ENCODE measurements at regions not wholly inside any gene's neighbourhood (a gene's known extent, or its start where the extent isn't known, plus 50 kb on each side); places are given as distances from the start of the nearest gene placed in this dataset.
"Not testable (repeated sequence)": the region's sequence is repeated elsewhere in the genome, so short reads cannot be mapped to it uniquely, and the experiment has no call there.

DNA sequence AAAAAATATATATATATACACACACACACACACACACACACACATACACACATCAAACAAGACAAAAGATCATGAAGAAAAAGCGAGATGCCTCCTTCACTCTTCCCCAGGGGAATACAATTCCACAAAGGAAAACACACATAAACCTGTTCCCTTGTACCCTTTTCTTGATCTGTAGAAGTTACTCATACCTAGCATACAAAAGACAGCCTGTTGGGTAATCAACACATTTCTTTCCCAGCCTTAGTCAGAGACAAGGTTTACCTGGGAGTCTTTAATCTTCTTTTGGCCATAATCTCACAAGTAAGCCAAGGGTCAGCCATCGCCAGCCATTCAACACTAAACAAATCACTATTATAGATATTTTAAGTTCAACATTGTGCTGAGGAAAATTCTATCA, 407.0 kb downstream of the SUCLG1 start:
- DNase-seq (ENCODE audit: low read depth): no peak

DNA sequence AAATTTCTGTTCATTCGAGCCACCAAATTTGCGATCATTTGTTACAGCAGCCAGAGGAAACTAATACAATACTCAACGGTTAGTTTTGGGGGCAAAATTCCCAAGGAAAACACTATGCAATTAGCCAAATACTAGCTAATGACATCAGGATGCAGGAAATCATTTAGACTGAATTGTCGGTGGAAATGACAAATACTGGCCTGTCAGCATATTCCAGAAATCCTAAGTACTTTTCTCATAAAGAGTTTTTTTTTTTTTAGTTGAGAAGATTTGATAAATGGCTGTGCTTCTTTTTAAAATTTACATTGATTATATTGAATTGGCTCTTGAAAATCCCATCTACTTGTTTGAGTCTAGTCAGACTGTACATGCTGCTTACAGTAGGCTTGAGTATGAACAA, 410.1 kb downstream of the SUCLG1 start:
- no peak for DNase-seq (ENCODE audit: low read depth)

DNA sequence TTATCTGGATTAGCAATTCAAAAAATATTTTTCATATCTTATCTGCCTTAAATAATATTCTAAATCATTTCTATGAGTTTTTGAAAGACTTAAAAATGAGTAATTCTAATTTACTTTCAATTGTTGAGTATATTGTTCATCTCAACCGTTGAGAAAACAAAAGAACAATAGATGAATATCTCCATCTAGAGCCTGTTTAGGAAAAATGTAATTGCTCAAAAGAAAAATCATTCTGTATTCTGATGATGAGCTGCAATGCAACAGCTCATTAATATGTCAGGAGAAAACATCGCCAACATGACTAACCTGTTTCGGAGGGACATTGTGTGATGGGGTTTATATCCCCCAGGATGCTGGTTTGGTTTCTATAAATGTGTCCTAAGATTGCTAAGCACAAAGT, 417.6 kb downstream of the SUCLG1 start:
- DNase-seq (ENCODE audit: low read depth): no peak

DNA sequence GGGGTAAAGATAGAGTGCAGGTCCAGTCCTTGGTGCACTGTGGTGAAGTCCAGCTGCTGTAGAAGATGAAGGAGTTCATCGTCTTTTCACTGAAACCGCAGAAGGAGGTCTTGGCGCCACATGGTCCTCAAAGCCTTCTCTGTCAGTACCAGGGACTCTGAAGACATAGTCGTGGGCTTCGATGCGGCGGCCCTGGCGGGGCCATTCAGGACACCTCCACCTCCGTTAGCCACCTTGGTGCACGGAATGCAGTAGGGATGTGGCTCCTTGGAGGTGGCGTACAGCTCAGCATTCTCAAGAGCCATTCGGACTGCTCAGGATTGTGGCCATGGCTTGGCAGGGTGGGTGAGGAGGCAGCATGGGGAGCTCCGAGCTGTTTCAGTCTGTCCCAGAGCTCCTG, 418.8 kb downstream of the SUCLG1 start:
- no peak for DNase-seq (ENCODE audit: low read depth)

DNA sequence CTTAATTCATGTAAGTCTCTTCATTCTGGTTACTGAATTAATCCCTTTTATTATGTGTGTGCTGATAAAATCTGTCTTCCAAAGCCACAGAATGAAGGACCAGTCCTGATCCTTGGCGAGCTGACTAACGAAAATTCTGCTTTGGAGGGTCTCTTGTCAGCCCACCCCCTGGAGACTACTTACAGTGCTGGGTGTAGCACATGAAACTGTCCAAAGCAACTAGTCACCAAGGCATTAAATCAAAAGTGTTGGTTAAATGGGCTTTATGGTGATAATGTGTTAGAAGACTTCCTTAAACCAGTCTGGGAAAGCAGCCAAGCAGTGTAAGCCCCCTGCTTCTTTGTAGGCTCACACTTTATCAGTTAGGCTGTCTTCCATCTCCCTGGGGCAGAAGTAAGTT, 420.2 kb downstream of the SUCLG1 start:
- no peak for DNase-seq (ENCODE audit: low read depth)

DNA sequence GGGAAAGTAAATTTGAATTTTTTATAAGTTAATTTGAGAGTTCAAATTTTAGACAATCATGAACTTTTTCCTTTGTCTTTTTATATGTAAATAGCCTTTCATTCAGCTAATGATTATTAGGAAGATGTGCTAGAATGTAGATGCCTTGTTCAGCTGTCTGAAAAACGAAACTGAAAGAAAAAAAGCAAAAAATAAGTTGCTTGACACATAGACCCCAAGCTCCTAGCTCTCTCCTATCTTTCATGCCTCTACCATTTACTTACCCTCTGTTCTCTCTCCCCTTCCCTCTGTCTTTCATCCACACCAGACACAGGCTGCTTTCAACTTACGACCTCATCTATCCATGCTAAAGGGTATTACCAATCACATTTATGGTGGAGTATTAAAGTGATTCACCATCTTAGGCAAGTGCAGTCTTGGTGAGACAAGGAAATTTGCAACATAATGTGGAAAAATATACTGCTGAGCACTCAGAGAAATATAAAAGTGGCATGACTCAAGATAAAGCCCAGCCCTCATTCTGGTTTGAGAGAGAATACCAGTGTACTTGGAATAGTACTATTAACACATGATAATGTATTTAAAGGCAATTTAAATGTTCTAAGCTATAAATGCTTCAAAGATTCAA, 425.6 kb downstream of the SUCLG1 start:
- no peak for DNase-seq (ENCODE audit: low read depth)

DNA sequence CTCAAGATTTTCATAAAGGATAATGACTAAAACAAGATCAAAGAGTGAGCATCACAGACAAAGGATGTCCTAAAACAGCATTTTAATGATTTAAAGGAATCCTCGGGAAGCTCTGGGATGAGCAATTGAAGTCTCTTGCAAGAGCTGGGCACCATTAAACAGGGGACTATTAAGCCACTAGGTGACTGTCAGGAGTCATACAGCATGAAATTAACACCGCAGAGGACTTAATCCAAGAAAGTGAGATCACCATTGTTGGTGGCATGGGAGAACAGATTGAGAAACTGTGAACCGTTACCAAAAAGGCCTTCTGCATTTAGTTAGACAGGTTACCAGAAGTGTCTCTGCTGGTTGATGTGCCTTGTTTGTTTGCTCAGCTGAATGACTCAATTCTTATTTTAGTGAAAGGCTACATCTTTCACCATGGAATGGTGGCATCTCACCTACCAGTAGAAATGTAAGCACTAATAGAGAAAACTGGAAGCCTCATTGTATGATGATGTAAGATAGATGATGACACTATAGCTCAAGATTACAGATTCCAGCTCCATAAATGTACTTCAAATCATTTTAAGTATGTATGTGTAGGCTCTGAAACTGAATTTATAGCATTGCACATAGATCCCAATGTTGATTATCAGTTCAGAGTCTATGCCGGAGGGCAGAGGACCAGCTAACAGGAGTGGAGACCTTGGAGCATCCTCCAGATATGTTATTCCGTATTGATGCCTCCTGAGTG, 427.6 kb downstream of the SUCLG1 start:
- DNase-seq (ENCODE audit: low read depth): no peak

DNA sequence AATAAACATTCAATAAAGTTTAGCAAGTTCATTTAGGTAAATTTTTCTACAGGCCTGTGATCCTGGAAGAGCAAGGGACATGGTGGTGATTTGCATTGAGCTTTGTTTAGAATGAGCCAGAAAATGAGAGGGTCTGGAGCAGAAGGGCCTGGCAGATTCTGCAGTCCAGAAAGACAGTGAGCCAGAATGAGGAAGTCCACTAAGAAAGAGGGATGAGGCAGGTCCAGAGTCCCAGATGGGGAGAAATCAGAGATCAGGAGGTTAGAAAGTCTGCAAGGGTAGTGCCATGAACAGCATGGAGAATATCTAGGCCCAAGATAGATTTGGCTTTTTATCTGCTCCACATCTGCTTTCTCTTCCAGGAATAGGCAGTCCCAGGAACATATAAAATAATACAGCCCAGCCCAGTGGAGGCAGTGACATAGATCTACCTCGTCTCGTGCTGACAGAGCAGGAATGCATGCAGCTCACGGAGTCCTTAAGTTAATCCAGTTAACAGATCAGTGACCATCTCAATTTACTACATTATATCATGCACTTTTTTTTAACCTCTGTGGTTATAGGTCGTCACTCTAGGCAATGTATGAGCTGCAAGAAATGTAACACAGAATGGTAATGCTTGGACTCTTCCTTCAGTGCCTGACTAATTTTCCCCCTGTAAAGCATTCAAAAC, 429.0 kb downstream of the SUCLG1 start:
- DNase-seq (ENCODE audit: low read depth): no peak

DNA sequence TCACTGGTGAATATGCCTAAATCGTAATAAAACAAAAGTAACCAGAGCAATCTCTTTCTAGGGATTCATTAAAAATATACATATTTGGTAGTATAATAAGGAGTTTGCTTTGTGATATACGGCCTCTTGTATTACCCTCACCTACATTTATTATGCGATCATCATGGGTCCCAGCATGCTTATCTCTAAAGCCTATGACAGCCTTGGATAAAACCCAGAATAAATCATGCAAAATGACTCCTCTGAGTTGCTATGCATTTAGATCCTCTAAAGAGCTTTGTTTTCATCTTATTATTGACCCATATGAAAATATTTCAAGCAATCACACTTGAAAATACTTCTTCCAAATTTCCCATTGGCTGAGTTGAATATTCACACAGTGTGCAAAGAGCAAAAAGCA, 432.3 kb downstream of the SUCLG1 start:
- no peak for DNase-seq (ENCODE audit: low read depth)

DNA sequence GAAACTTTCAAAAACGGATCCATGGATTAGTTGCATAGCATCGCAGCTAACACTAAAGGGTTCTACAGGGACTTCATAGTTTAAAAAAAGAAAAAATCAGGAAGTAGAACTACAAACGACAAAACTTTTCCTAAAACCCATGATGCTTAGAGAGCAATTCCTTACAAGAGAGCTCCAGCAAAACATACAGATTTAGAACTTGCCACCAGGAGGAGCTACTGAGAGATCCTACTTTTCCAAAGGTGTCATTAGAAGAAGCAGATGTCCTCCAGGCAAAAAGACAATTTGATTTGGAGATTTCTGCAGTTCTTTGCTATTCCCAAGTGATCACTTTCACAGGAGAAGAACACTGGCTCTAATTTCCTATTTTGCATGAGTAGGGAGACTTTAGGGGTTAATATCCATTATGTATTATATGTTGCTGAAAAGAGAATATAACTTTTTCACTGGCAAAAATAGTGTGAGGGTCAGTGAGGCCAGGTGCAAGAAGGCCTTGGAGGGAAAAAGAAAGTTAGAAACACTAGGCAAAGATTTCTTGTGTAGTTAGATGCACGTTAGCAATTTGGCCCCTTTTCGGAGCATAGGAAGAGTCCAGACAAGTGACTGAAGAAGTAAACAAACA, 436.2 kb downstream of the SUCLG1 start:
- DNase-seq (ENCODE audit: low read depth): no peak

DNA sequence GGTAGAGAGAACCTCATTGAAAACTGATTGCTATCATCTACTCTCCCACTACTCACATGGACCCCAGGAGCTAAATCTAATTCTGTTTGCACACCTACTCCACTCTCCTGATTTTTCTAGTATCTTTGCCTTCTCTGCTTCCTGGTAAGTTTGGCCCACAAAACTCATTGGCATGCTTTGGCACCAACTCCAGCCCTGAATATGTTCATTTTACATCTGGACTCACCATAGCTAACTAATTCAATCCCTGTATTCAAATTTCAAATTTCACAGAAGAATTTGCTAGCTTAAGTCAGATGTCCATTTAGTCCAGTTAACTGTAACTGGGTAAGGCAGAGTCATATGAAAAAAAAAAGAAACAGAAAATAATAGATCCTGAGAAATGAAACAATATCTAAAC, 442.1 kb downstream of the SUCLG1 start:
- DNase-seq (ENCODE audit: low read depth): no peak

DNA sequence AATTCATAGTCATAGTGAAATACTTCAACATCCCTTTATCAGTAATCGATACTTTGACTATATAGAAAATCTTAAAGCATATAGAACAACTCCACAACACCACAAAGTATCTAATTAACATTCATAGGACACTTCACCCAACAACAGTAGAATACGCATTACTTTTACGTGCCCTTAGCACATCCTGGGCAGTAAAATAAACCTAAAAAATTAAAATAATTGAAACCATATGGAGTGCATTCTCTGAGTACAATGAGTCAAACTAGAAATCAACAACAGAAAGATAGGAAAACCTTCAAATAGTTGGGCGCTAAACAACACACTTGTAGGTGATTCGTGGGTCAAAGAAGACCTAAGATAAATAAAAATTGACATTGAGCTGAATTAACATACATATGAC, 442.9 kb downstream of the SUCLG1 start:
- no peak for DNase-seq (ENCODE audit: low read depth)

DNA sequence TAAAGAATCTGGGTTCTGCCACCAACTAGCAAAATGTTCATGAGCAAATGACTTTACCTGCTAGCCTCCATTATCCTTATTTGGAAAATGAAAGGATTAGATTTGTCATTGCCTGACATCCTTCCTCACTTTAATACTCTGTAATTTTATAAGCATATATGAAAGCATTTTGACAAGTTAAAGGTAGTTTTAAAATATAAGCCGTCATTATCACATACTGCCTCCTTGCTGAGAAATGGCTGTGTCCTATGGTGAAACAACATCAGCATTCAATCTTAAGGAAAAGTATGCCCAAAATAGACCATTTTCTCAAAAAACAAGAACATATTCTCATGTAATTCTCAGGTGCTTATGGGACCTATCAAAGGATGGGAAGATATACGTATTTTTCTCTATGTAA, 461.2 kb downstream of the SUCLG1 start:
- DNase-seq (ENCODE audit: low read depth): no peak

DNA sequence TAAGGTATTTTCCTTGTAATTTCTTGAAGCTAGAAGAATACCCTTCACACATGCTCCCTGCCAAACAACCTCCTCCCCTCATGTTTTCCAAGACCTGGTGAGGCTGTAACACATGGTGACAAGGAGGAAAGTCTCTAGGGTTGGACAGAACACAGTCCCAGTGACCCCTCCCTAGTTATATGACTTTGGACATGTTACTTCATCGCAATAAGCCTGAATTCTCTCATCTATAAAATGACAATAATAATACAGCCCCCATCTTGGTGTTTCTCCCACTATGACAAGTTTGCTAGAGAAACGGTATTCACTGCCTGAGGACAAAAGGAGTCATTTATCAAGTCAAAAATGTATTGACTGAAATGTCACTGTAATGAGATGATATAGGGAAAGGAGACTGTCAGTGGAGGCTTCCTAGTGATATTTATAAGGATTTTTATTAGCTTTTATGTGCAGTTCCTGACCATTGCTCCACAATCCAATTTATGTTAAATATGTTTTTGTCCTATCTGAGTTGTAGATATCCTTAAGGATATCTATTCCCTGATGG, 464.4 kb downstream of the SUCLG1 start:
- DNase-seq (ENCODE audit: low read depth): no peak

DNA sequence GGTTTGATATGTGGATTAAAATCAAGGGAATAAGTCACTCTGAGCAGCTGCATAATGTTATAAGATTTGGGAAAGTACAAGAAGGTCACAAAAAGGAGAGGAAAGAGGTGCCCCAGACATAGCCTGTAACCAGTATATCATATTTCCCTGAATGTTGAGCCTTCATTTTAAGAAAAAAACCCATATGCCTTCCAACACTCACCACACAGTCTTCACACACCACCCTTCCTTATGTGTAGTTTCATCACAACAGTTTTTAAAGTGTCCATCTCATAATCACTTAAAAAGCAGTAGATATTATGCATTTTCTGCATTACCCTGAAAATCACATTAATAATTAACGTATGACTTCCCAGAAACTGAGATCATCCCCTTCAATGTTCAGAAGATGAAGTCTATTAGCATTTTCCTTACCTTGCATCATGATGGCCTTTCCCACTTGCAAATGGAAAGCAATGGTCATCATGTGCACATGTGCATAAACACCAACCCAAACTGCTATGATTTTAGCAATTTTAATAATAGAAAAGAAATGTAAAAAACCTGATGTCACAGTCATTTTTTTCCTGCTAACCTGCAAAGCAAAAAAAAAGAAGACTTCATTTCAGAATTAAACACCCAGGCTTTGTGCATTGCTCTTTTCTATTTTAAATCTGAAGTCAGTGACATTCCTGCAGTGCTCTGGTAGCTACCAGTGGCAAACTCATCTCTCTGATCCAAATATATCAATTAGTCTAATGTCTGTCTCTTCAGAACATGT, 465.0 kb downstream of the SUCLG1 start:
- DNase-seq (ENCODE audit: low read depth): no peak

DNA sequence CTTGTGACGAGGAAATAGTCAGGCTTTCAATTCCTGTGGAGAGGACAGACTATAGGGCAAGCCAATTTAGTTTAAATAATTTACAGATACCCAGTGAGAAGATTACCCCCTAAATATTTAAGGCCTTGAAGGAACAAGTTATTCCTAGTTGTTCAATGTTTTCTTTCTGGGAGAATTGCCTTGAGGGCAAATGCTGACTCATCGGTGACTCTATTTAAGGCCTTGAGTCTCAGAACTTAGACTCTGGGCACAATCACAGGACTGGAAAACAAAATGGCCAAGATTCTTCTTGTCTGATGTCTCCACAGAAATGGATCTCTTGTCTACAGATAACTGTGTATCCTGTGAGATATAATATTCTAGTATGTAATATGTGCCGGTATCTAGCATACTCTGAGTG, 467.1 kb downstream of the SUCLG1 start:
- no peak for DNase-seq (ENCODE audit: low read depth)

DNA sequence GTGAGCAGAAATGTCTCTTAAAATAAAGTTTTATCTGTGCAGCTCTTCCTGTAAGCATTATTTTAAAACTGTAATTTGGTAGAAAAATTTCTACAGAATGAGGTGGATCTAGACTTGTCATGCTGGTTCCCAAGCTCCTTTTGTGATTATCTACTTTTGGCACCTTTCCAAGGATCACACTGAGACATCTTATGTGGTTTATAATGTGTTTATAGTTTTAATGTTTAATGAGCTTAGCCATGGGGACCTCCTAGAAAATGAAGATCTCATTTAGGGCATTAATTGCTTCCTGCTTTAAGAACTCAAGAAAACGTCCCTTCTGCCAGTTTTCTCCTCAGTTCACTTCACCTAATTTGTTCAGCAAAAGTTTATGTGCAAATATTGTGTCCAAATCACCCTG, 468.4 kb downstream of the SUCLG1 start:
- no peak for DNase-seq (ENCODE audit: low read depth)

DNA sequence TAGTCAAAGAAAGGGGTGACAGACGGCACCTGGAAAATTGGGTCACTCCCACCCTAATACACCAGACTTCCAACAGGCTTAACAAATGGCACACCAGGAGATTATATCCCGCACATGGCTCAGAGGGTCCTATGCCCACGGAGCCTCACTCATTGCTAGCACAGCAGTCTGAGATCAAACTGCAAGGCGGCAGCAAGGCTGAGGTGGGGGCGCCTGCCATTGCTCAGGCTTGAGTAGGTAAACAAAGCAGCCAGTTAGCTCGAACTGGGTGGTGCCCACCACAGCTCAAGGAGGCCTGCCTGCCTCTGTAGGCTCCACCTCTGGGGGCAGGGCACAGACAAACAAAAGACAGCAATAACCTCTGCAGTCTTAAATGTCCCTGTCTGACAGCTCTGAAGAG, 482.5 kb downstream of the SUCLG1 start:
- DNase-seq (ENCODE audit: low read depth): not testable (repeated sequence)

DNA sequence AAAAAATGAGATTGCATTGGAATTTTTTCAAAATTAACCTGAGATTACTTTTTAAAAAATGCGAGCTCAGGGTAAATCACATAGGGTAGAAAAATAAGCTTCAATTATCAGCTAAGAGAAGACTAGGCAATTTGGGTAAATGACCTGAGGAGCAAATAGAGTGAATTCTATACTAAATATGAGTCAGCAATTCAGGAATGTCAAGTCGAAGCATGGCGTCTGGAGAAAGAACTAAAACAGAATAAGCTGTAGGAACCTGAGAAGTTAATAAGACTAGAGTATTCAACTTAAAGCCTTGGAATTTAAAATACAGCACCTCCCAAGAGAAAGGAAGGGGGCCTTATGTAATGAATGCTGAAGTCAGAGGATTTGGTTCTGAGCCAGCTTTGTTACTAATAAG, 487.0 kb downstream of the SUCLG1 start:
- DNase-seq (ENCODE audit: low read depth): no peak

DNA sequence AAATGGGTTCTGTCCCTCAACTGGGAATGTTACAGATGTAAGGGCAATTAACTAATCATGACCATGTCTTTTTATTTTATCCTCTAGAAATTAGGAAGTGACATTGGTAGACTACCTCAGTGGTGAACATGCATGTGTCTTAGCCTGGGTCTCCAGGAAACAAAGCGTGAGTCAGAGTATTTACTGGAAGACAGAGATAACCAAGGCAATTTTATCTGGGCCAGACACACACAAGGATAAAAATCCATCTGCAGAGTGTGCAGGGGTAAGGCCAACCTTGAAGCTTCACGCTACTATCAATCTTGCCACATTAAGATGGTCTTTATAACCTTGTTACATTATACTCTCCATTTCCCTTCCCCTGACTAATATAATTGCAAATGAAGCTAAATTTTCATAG, 487.5 kb downstream of the SUCLG1 start:
- DNase-seq (ENCODE audit: low read depth): no peak

DNA sequence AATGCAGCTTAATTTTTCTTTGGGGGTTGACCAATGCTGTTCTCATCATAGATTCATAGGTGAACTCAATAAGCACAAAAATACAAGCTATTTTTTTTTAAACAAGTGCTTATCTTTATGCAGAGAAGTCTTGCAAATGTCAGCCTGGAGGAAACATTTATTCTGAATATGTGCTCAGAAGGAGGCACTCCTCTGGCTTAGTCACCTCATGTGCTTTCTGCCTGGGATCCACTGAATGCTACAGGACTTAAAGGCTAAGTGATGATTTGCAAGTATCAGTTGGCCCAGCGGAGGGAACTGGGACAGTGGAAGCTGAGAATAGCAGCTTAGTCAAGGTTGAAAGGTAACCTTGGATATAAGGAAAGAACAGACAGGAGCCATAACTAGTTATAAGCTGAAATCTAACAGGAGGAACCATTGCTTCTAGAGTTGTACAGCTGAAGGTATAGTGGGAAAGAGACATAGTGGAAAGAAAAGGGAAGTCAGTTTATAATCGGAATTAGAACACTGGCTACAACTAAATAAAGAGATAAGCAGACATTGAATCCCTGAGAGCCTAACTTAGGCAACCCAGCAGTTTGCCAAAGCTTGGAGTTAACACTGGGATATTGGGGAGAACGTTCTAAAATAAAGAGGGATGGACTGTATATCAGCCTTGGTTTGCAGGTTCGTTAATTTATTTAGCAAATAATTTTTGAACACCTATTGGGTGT, 488.7 kb downstream of the SUCLG1 start:
- no peak for DNase-seq (ENCODE audit: low read depth)

Measured in activated T-cell treated with anti-CD3 and anti-CD28 coated beads for 1 hour (primary cell).